Endothelial cell of umbilical vein (primary cell): ENCODE measurements at regions not wholly inside any gene's neighbourhood (a gene's known extent, or its start where the extent isn't known, plus 50 kb on each side); places are given as distances from the start of the nearest gene placed in this dataset.

Source experiments
- BruUV-seq: library from RNA; stranded (reverse); fragments of 400-500 nt; replicated peaks from 2 replicates; lab custom pipeline; 2021; lab: Mats Ljungman, UMichigan
- CTCF ChIA-PET: fragments of 300-600, 350-600 bp; sonication (Branson Sonifier 250); formaldehyde crosslinking; loops from one replicate; lab custom pipeline; 2021; ENCODE audit warnings: antibody characterized with exemption, inconsistent platforms; lab: Charles Lee
- POLR2A ChIA-PET: fragments of 300-600, 350-600 bp; sonication (Branson Sonifier 250); formaldehyde crosslinking; loops from one replicate; lab custom pipeline; 2021; ENCODE audit warnings: antibody characterized with exemption, inconsistent platforms; lab: Charles Lee
- DNase-seq: peaks from one replicate; pipeline ENCODE4 v3.0.0-alpha.2; 2011; ENCODE audit warnings: low read depth, low spot score
- FAIRE-seq: peaks from 2 replicates; lab custom pipeline; 2011; peaks lifted over from hg19 to GRCh38; lab: Jason Lieb, UNC
- H2AFZ ChIP-seq: 2 replicates; pipeline ENCODE4 v1.6.0; 2012; ENCODE audit warnings: low read depth, low read length, control low read depth, inconsistent platforms
- H3K27ac ChIP-seq: 2 replicates; pipeline ENCODE4 v1.5.1; 2011; ENCODE audit warnings: low read depth, mild to moderate bottlenecking, control low read depth, low read length, moderate library complexity; ENCODE audit not compliant: insufficient read depth
- H3K27me3 ChIP-seq, 2 experiments: 2 replicates each; pipeline versions ENCODE4 v1.6.0 to v1.6.1; 2011; ENCODE audit warnings: low read length in 2 of 2, mixed read lengths in 1 of 2; ENCODE audit not compliant: control insufficient read depth in 2 of 2, insufficient read depth in 2 of 2
- H3K36me3 ChIP-seq, 2 experiments: 2 replicates in 1 of 2; 3 replicates in 1 of 2; pipeline ENCODE4 v1.5.1; 2011; ENCODE audit warnings: low read length in 2 of 2, mild to moderate bottlenecking in 1 of 2, moderate library complexity in 1 of 2; ENCODE audit not compliant: control insufficient read depth in 2 of 2, insufficient read depth in 2 of 2; ENCODE audit errors: extremely low read depth in 1 of 2
- H3K4me1 ChIP-seq: 3 replicates; pipeline ENCODE4 v1.5.1; 2011; ENCODE audit warnings: mild to moderate bottlenecking, low read length; ENCODE audit not compliant: control insufficient read depth, insufficient read depth; ENCODE audit errors: extremely low read depth
- H3K4me2 ChIP-seq: 2 replicates; pipeline ENCODE4 v1.6.1; 2011; ENCODE audit warnings: low read length, control low read depth, mixed read lengths; ENCODE audit not compliant: insufficient read depth
- H3K4me3 ChIP-seq, 3 experiments: fragments of 200-600 bp in 1 of 3; sonication (generic), shearing (Covaris generic) in 1 of 3; replicated peaks in 1 of 3; 2 replicates each; pipeline ENCODE4 v1.5.1; 2011 to 2016; ENCODE audit warnings: control low read depth in 3 of 3, low read length in 3 of 3, mild to moderate bottlenecking in 2 of 3, inconsistent platforms in 1 of 3, low read depth in 1 of 3, moderate library complexity in 1 of 3; ENCODE audit not compliant: insufficient read depth in 1 of 3
- H3K79me2 ChIP-seq: 2 replicates; pipeline ENCODE4 v1.6.0; 2012; ENCODE audit warnings: low read length, inconsistent platforms; ENCODE audit not compliant: control insufficient read depth, insufficient read depth
- H3K9ac ChIP-seq: replicated peaks from 2 replicates; pipeline ENCODE3; 2011; ENCODE audit warnings: low read length, control low read depth; ENCODE audit not compliant: insufficient read depth; ENCODE audit errors: extremely low read depth
- H3K9me1 ChIP-seq: replicated peaks from 3 replicates; pipeline ENCODE4 v1.6.0; 2011; ENCODE audit warnings: mild to moderate bottlenecking, low read length; ENCODE audit not compliant: control insufficient read depth, insufficient read depth; ENCODE audit errors: extremely low read depth
- H3K9me3 ChIP-seq: replicated peaks from 2 replicates; pipeline ENCODE4 v1.5.1; 2012; ENCODE audit warnings: low read length, inconsistent platforms; ENCODE audit not compliant: control insufficient read depth, insufficient read depth
- H4K20me1 ChIP-seq: replicated peaks from 2 replicates; pipeline ENCODE3; 2011; ENCODE audit warnings: mild to moderate bottlenecking, low read length; ENCODE audit not compliant: control insufficient read depth, insufficient read depth; ENCODE audit errors: extremely low read depth
- EZH2 ChIP-seq: IDR thresholded peaks from 2 replicates; pipeline ENCODE4 v1.6.1; 2012; ENCODE audit warnings: borderline replicate concordance, low read depth, mild to moderate bottlenecking, moderate library complexity, low read length, inconsistent platforms; ENCODE audit not compliant: severe bottlenecking
- FOS ChIP-seq: IDR thresholded peaks from 2 replicates; pipeline ENCODE4 v1.6.1; 2011; ENCODE audit warnings: mild to moderate bottlenecking, low read length, moderate library complexity, borderline replicate concordance; ENCODE audit not compliant: insufficient read depth
- GATA2 ChIP-seq: IDR thresholded peaks from 2 replicates; pipeline ENCODE4 v1.7.0; 2011; ENCODE audit warnings: low read depth, mild to moderate bottlenecking, moderate library complexity, mixed read lengths, low read length; ENCODE audit not compliant: insufficient read length, insufficient read depth
- JUN ChIP-seq: IDR thresholded peaks from 2 replicates; pipeline ENCODE4 v1.6.1; 2011; ENCODE audit warnings: borderline replicate concordance, low read depth; ENCODE audit not compliant: insufficient read length, insufficient read depth
- MYC ChIP-seq: IDR thresholded peaks from one replicate; pipeline ENCODE4 v1.6.1; 2011; ENCODE audit warnings: mild to moderate bottlenecking, low read depth, low read length
- POLR2A ChIP-seq: IDR thresholded peaks from 2 replicates; pipeline ENCODE4 v1.6.1; 2012; ENCODE audit warnings: low read depth, mild to moderate bottlenecking, control low read depth, low read length
- POLR2AphosphoS5 ChIP-seq: IDR thresholded peaks from 2 replicates; pipeline ENCODE4 v1.6.1; 2012; ENCODE audit warnings: low read depth, mild to moderate bottlenecking, control low read depth, low read length, moderate library complexity; ENCODE audit not compliant: insufficient read depth
- dilution Hi-C: fragments of 300-500 bp; cut with MboI; formaldehyde crosslinking; loops from one replicate; pipeline ENCODE4 v1.15.0; 2019; ENCODE audit warnings: low sequenced_read_pairs; ENCODE audit not compliant: extremely low pct_ligation_motif_present
- intact Hi-C: fragments of 100-400 bp; cut with micrococcal nuclease; formaldehyde crosslinking; loops from one replicate; pipeline ENCODE4 v1.10.0; 2022
- TF ChIP-seq, protein P1 (sequence below), 2 donors: IDR thresholded peaks; 1 replicate in 1 of 2; 2 replicates in 1 of 2; pipeline ENCODE4 v1.5.1; 2011; ENCODE audit warnings: low read length in 2 of 2, mild to moderate bottlenecking in 2 of 2, moderate library complexity in 2 of 2, control low read depth in 1 of 2, inconsistent platforms in 1 of 2, low read depth in 1 of 2; ENCODE audit not compliant: insufficient read depth in 1 of 2; ENCODE audit errors: extremely low read depth in 1 of 2
- TF ChIP-seq, protein P2 (sequence below): IDR thresholded peaks from 2 replicates; pipeline ENCODE4 v1.6.1; 2011; ENCODE audit not compliant: insufficient read depth, insufficient read length

DNA sequence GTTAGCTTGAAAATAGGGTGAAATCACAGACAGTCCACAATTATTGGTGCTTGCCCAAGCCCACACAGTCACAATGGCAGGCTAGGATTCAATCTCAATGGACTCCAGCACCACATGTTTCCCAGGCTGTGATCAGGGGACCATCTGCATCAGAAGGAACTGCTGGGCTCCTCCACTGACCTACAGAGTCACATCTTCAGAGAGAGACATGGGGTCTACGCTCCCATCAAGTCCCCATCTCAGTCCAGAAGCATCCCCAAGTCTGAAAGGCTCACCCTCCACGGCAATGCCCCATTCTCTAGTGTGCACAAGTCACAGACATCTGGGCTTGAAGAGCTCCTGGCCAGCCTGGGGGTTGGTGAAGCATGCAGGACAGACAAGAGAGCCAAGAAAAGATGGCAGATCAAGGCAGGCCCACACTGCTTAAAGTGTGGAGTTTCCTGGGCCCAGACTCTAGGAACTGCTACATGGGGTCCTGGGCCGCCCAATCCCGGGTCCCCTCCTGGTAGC is 262.5 kb downstream of the NPHP4 start:
- Histone ChIP-seq H3K79me2 (no peaks in the 10 kb centered on the region), H3K4me1 (no peaks in the 10 kb centered on the region), H3K9me1 (no peaks in the 10 kb centered on the region), H3K27me3 (no peaks in the 10 kb centered on the region), H3K4me3 (no peak overlapping the region), H3K9ac (no peak overlapping the region), H3K36me3 (no peaks in the 10 kb centered on the region), H2AFZ (no peak overlapping the region), H3K27ac (no peak overlapping the region), H3K9me3 (peaks cover 2% of the 10 kb centered on the region), H3K4me2 (no peak overlapping the region), H4K20me1 (no peaks in the 10 kb centered on the region)
- POLR2A ChIA-PET, result no interaction called here
- intact Hi-C loops (no loop called here), dilution Hi-C loops (no loop called here)
- no peak for FAIRE-seq
- no peak for TF ChIP-seq JUN
- TF ChIP-seq POLR2A, result no peak
- TF ChIP-seq POLR2AphosphoS5, result no peak
- TF ChIP-seq GATA2, result no peak
- TF ChIP-seq, protein P1, sequence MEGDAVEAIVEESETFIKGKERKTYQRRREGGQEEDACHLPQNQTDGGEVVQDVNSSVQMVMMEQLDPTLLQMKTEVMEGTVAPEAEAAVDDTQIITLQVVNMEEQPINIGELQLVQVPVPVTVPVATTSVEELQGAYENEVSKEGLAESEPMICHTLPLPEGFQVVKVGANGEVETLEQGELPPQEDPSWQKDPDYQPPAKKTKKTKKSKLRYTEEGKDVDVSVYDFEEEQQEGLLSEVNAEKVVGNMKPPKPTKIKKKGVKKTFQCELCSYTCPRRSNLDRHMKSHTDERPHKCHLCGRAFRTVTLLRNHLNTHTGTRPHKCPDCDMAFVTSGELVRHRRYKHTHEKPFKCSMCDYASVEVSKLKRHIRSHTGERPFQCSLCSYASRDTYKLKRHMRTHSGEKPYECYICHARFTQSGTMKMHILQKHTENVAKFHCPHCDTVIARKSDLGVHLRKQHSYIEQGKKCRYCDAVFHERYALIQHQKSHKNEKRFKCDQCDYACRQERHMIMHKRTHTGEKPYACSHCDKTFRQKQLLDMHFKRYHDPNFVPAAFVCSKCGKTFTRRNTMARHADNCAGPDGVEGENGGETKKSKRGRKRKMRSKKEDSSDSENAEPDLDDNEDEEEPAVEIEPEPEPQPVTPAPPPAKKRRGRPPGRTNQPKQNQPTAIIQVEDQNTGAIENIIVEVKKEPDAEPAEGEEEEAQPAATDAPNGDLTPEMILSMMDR (IDR thresholded peaks at IDR 0.05; ENCODE audit: extremely low read depth in 1 of 2, insufficient read depth in 1 of 2, low read depth in 1 of 2, low read length in 2 of 2), result no peak
- no peak for TF ChIP-seq EZH2
- TF ChIP-seq FOS, result no peak
- no peak for TF ChIP-seq MYC
- TF ChIP-seq, protein P2, sequence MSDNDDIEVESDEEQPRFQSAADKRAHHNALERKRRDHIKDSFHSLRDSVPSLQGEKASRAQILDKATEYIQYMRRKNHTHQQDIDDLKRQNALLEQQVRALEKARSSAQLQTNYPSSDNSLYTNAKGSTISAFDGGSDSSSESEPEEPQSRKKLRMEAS, result no peak
- CTCF ChIA-PET, result no interaction called here
- no peak for DNase-seq
- BruUV-seq, result no TSS peak
